ENCODE measurements at regions not wholly inside any gene's neighbourhood (a gene's known extent, or its start where the extent isn't known, plus 50 kb on each side); places are given as distances from the start of the nearest gene placed in this dataset.

GRCh38 chr1:37107153-37107907 is 73.0 kb upstream of the GRIK3 start:
- H3K9me3 Mint-ChIP-seq, result no peaks in the 10 kb centered on the region
- H3K27me3 Mint-ChIP-seq (ENCODE audit: low read depth), result peaks cover 40% of the 10 kb centered on the region
- no peaks in the 10 kb centered on the region for H3K4me1 Mint-ChIP-seq
- H3K4me3 Mint-ChIP-seq, result no peak overlapping the region
- no peak for TF ChIP-seq CTCF (IDR thresholded peaks at IDR 0.05; ENCODE audit: unreplicated experiment)
- no peaks in the 10 kb centered on the region for H3K36me3 Mint-ChIP-seq
- no peak overlapping the region for H3K27ac Mint-ChIP-seq
- no peak for DNase-seq (ENCODE audit: low spot score in 2 of 2, unreplicated experiment in 2 of 2)

GRCh38 chr1:37108596-37109188 is 74.4 kb upstream of the GRIK3 start:
- no peak overlapping the region for H3K27ac Mint-ChIP-seq
- no peak overlapping the region for H3K4me3 Mint-ChIP-seq
- H3K4me1 Mint-ChIP-seq, result no peaks in the 10 kb centered on the region
- no peak for TF ChIP-seq CTCF (IDR thresholded peaks at IDR 0.05; ENCODE audit: unreplicated experiment)
- H3K36me3 Mint-ChIP-seq, result no peaks in the 10 kb centered on the region
- H3K27me3 Mint-ChIP-seq (ENCODE audit: low read depth), result peaks cover 50% of the 10 kb centered on the region
- H3K9me3 Mint-ChIP-seq, result no peaks in the 10 kb centered on the region
- no peak for DNase-seq (ENCODE audit: low spot score in 2 of 2, unreplicated experiment in 2 of 2)

- Mint-ChIP-seq H3K27me3 (ENCODE audit: low read depth) (peaks cover 75% of the 10 kb centered on the region), H3K36me3 (no peaks in the 10 kb centered on the region), H3K27ac (no peak overlapping the region), H3K9me3 (no peaks in the 10 kb centered on the region), H3K4me1 (no peaks in the 10 kb centered on the region), H3K4me3 (no peak overlapping the region)
- no peak for DNase-seq (ENCODE audit: low spot score in 2 of 2, unreplicated experiment in 2 of 2)
- TF ChIP-seq CTCF (IDR thresholded peaks at IDR 0.05; ENCODE audit: unreplicated experiment), result no peak
Measured at GRCh38 chr1:37112430-37112829, 78.1 kb upstream of the GRIK3 start.

- TF ChIP-seq CTCF (IDR thresholded peaks at IDR 0.05; ENCODE audit: unreplicated experiment), result no peak
- no peaks in the 10 kb centered on the region for H3K36me3 Mint-ChIP-seq
Measured at GRCh38 chr1:37113285-37113997, 79.1 kb upstream of the GRIK3 start.

GRCh38 chr1:37118790-37119189 is 84.5 kb upstream of the GRIK3 start:
- no peak for DNase-seq (ENCODE audit: low spot score in 2 of 2, unreplicated experiment in 2 of 2)
- Mint-ChIP-seq H3K27ac (no peak overlapping the region), H3K27me3 (ENCODE audit: low read depth) (peaks cover 64% of the 10 kb centered on the region), H3K9me3 (no peaks in the 10 kb centered on the region), H3K4me1 (no peaks in the 10 kb centered on the region), H3K4me3 (no peak overlapping the region), H3K36me3 (no peaks in the 10 kb centered on the region)
- TF ChIP-seq CTCF (IDR thresholded peaks at IDR 0.05; ENCODE audit: unreplicated experiment), result no peak

More at GRCh38 chr1:37113285-37113997, 79.1 kb upstream of the GRIK3 start:
- Mint-ChIP-seq H3K27ac (no peak overlapping the region), H3K27me3 (ENCODE audit: low read depth) (peaks cover 73% of the 10 kb centered on the region), H3K9me3 (no peaks in the 10 kb centered on the region), H3K4me1 (no peaks in the 10 kb centered on the region), H3K4me3 (no peak overlapping the region)
- no peak for DNase-seq (ENCODE audit: low spot score in 2 of 2, unreplicated experiment in 2 of 2)
